Natural killer cell treated with Interleukin-12 subunit alpha and Interleukin-12 subunit beta and Interleukin-15 and Interleukin-18, amount 100 ng/mL, for 72 hours (primary cell): ENCODE measurements at regions not wholly inside any gene's neighbourhood (a gene's known extent, or its start where the extent isn't known, plus 50 kb on each side); places are given as distances from the start of the nearest gene placed in this dataset.

ENCODE experiments used
- ATAC-seq, 2 donors: fragments of 150-1000 bp; cut with Tn5 transposase in 1 of 2; sonication (Bioruptor Pico), chemical (Tn5 transposase) in 1 of 2; 2 replicates each; pipeline ENCODE4 v1.10.0; 2021
- DNase-seq: peaks from one replicate; pipeline ENCODE4 v3.0.0; 2022; ENCODE audit warnings: low spot score
- H3K27ac Mint-ChIP-seq, 2 donors: 1 replicate in 1 of 2; 2 replicates in 1 of 2; pipeline ENCODE4 v1.8.0; 2022; ENCODE audit warnings: mixed read lengths in 2 of 2, mild to moderate bottlenecking in 1 of 2, moderate library complexity in 1 of 2
- H3K27me3 Mint-ChIP-seq, 2 donors: 1 replicate in 1 of 2; 2 replicates in 1 of 2; pipeline ENCODE4 v1.8.0; 2022; ENCODE audit warnings: mixed read lengths in 2 of 2
- H3K36me3 Mint-ChIP-seq: one replicate; pipeline ENCODE4 v1.8.0; 2022; ENCODE audit warnings: mixed read lengths
- H3K4me1 Mint-ChIP-seq, 2 donors: 1 replicate in 1 of 2; 2 replicates in 1 of 2; pipeline ENCODE4 v1.8.0; 2022; ENCODE audit warnings: low read depth in 2 of 2, mixed read lengths in 2 of 2, mild to moderate bottlenecking in 1 of 2
- H3K4me3 Mint-ChIP-seq: one replicate; pipeline ENCODE4 v1.8.0; 2022; ENCODE audit warnings: mixed read lengths
- H3K9me3 Mint-ChIP-seq: 2 replicates; pipeline ENCODE4 v1.8.0; 2022; ENCODE audit warnings: mixed read lengths

- Mint-ChIP-seq H3K27ac (no peak overlapping the region), H3K4me3 (no peak overlapping the region), H3K36me3 (no peaks in the 10 kb centered on the region), H3K27me3 (no peaks in the 10 kb centered on the region), H3K9me3 (peaks cover 6% of the 10 kb centered on the region), H3K4me1 (no peaks in the 10 kb centered on the region)
- DNase-seq, result no peak
- ATAC-seq, result no peak
Observed at GRCh38 chr1:219379691-219380090, 206.0 kb downstream of the LYPLAL1 start.

DNA sequence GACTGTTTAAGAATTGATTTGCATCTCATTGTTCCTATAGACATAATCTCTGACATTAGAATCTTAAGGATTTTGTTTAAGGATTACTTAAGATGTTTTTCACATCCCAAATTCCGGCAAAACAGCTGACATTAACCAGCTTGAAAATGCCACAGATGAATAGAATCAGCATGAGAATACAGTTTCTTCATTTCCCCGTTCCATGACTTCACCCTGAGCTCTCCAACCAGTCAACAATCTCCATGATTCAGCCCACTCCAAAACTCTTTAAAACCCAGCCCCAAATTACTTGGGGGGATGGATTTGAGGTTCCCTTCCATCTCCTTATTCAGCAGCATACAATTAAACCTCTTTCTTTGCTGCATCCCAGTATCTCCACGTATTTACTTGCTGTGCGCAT lies 201.0 kb downstream of the LYPLAL1 start:
- H3K27me3 Mint-ChIP-seq, result no peaks in the 10 kb centered on the region
- H3K4me1 Mint-ChIP-seq, result no peaks in the 10 kb centered on the region
- ATAC-seq, result no peak
- peaks cover 10% of the 10 kb centered on the region for H3K9me3 Mint-ChIP-seq
- H3K27ac Mint-ChIP-seq, result no peak overlapping the region
- H3K4me3 Mint-ChIP-seq, result no peak overlapping the region
- H3K36me3 Mint-ChIP-seq, result peaks cover 4% of the 10 kb centered on the region
- DNase-seq, result no peak

DNA sequence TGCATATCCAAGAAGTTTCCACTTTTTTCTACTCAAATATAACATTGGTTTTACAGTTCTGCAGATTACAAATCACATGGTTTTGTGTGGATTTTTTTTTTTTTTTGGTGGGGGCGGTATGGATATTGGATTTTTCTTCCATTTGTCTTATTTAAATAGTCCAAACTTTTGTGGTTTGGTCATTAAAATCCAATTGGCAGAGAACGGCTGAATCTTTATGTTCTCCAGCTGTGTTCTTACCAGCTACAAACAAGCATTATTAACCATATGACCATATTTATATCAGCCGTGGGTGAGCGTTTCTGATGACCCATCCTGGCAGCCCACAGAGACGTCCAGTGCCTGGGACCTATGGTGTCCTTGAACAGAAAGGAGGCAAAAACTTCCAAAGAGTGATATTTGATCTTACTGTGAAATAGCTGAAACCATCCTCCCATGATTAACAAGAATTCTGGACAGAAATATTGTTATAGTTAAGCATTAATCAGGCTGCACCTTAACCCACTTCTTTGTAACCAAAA lies 200.4 kb downstream of the LYPLAL1 start:
- ATAC-seq (no peak), DNase-seq (no peak)
- Mint-ChIP-seq H3K36me3 (peaks cover 4% of the 10 kb centered on the region), H3K4me1 (no peaks in the 10 kb centered on the region), H3K9me3 (peaks cover 10% of the 10 kb centered on the region), H3K27ac (no peak overlapping the region), H3K4me3 (no peak overlapping the region), H3K27me3 (no peaks in the 10 kb centered on the region)

DNA sequence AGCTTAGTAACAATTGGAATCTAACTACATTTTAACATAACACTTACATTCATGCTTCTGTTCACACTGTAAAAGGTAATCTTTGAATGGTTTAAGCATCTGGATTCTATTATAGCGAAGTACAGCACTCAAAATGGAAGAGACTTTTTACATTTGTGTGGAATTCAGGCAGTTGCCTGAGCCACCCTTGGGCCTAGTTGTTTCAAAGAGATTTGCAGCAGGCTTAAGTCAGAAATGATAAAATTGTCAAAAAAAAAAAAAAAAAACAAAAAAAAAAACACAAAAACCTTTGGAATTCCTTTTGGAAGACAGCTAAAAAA lies 199.9 kb downstream of the LYPLAL1 start:
- H3K4me3 Mint-ChIP-seq, result no peak overlapping the region
- H3K27me3 Mint-ChIP-seq, result no peaks in the 10 kb centered on the region
- DNase-seq, result no peak
- no peak for ATAC-seq
- no peaks in the 10 kb centered on the region for H3K4me1 Mint-ChIP-seq
- peaks cover 4% of the 10 kb centered on the region for H3K36me3 Mint-ChIP-seq
- peaks cover 10% of the 10 kb centered on the region for H3K9me3 Mint-ChIP-seq
- H3K27ac Mint-ChIP-seq, result no peak overlapping the region

GRCh38 chr1:219372916-219373615 lies 199.4 kb downstream of the LYPLAL1 start:
- H3K27ac Mint-ChIP-seq, result no peak overlapping the region
- no peaks in the 10 kb centered on the region for H3K27me3 Mint-ChIP-seq

GRCh38 chr1:219371471-219371870 lies 197.8 kb downstream of the LYPLAL1 start:
- H3K36me3 Mint-ChIP-seq, result peaks cover 4% of the 10 kb centered on the region

More at GRCh38 chr1:219372916-219373615, 199.4 kb downstream of the LYPLAL1 start:
- ATAC-seq (no peak), DNase-seq (no peak)
- Mint-ChIP-seq H3K9me3 (peaks cover 10% of the 10 kb centered on the region), H3K4me1 (no peaks in the 10 kb centered on the region), H3K36me3 (peaks cover 4% of the 10 kb centered on the region), H3K4me3 (no peak overlapping the region)

GRCh38 chr1:219367496-219367895 lies 193.8 kb downstream of the LYPLAL1 start:
- Mint-ChIP-seq H3K27me3 (no peaks in the 10 kb centered on the region), H3K27ac (no peak overlapping the region), H3K9me3 (peaks cover 11% of the 10 kb centered on the region), H3K4me1 (no peaks in the 10 kb centered on the region), H3K36me3 (no peaks in the 10 kb centered on the region), H3K4me3 (no peak overlapping the region)
- no peak for ATAC-seq
- DNase-seq, result no peak

More at GRCh38 chr1:219371471-219371870, 197.8 kb downstream of the LYPLAL1 start:
- no peak for DNase-seq
- ATAC-seq, result no peak
- Mint-ChIP-seq H3K9me3 (peaks cover 10% of the 10 kb centered on the region), H3K4me1 (no peaks in the 10 kb centered on the region), H3K27me3 (no peaks in the 10 kb centered on the region), H3K4me3 (no peak overlapping the region), H3K27ac (no peak overlapping the region)

- no peak overlapping the region for H3K27ac Mint-ChIP-seq
Observed at GRCh38 chr1:219365451-219365850, 191.8 kb downstream of the LYPLAL1 start.

GRCh38 chr1:219362702-219363101 lies 189.0 kb downstream of the LYPLAL1 start:
- no peak for DNase-seq
- no peaks in the 10 kb centered on the region for H3K4me1 Mint-ChIP-seq
- H3K27ac Mint-ChIP-seq, result no peak overlapping the region
- H3K36me3 Mint-ChIP-seq, result no peaks in the 10 kb centered on the region
- H3K27me3 Mint-ChIP-seq, result no peaks in the 10 kb centered on the region
- no peak for ATAC-seq
- H3K4me3 Mint-ChIP-seq, result no peak overlapping the region
- peaks cover 14% of the 10 kb centered on the region for H3K9me3 Mint-ChIP-seq

More at GRCh38 chr1:219365451-219365850, 191.8 kb downstream of the LYPLAL1 start:
- ATAC-seq (no peak), DNase-seq (no peak)
- Mint-ChIP-seq H3K36me3 (no peaks in the 10 kb centered on the region), H3K9me3 (peaks cover 17% of the 10 kb centered on the region), H3K4me3 (no peak overlapping the region), H3K27me3 (no peaks in the 10 kb centered on the region), H3K4me1 (no peaks in the 10 kb centered on the region)

DNA sequence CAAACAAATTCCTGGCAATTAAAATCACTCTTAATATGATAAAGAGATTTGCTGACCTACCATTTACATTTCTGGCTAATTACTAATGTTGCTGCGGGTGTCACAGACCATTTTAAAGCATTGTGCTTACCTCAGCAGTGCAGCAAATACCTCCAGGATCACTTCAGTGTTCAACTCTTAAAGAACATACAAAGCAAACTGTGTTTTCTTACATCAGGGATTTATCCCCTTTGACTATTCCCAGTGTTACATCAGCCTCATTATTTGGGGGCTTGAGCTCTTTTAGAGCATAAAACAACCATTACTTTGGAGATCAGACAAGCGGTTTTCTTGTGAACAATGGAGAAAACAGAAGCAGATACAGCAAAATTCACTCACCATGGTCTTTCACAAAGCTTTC lies 185.4 kb downstream of the LYPLAL1 start:
- ATAC-seq, result no peak
- H3K36me3 Mint-ChIP-seq, result no peaks in the 10 kb centered on the region

DNA sequence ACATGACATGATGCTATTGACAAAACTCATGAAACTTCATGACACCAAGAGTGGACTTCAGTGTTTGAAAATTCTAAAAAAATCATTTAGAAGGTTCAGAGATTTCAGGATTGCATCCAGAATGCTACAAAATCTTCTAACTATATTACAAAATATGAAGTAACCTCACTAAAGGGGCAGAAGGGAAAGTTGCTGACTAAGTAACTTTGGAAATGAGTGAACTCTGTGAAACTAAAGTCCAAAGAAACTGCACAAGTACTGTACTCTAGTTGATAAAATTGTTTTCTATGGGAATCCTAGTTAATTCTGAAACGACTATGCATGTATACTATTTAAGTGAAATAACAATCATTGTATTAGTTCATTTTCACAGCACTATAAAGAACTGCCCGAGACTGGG lies 184.4 kb downstream of the LYPLAL1 start:
- Mint-ChIP-seq H3K4me3 (no peak overlapping the region), H3K27me3 (no peaks in the 10 kb centered on the region), H3K36me3 (no peaks in the 10 kb centered on the region), H3K4me1 (no peaks in the 10 kb centered on the region), H3K9me3 (peaks cover 15% of the 10 kb centered on the region), H3K27ac (no peak overlapping the region)
- no peak for DNase-seq
- ATAC-seq, result no peak

More for the DNA sequence above, 185.4 kb downstream of the LYPLAL1 start:
- Mint-ChIP-seq H3K4me3 (no peak overlapping the region), H3K27me3 (no peaks in the 10 kb centered on the region), H3K4me1 (no peaks in the 10 kb centered on the region), H3K9me3 (peaks cover 13% of the 10 kb centered on the region), H3K27ac (no peak overlapping the region)
- no peak for DNase-seq

- H3K9me3 Mint-ChIP-seq, result peaks cover 10% of the 10 kb centered on the region
- H3K27me3 Mint-ChIP-seq, result no peaks in the 10 kb centered on the region
- no peak overlapping the region for H3K4me3 Mint-ChIP-seq
- no peaks in the 10 kb centered on the region for H3K36me3 Mint-ChIP-seq
- no peak overlapping the region for H3K27ac Mint-ChIP-seq
- no peaks in the 10 kb centered on the region for H3K4me1 Mint-ChIP-seq
- ATAC-seq (no peak), DNase-seq (no peak)
Observed at GRCh38 chr1:219354962-219355361, 181.3 kb downstream of the LYPLAL1 start.

DNA sequence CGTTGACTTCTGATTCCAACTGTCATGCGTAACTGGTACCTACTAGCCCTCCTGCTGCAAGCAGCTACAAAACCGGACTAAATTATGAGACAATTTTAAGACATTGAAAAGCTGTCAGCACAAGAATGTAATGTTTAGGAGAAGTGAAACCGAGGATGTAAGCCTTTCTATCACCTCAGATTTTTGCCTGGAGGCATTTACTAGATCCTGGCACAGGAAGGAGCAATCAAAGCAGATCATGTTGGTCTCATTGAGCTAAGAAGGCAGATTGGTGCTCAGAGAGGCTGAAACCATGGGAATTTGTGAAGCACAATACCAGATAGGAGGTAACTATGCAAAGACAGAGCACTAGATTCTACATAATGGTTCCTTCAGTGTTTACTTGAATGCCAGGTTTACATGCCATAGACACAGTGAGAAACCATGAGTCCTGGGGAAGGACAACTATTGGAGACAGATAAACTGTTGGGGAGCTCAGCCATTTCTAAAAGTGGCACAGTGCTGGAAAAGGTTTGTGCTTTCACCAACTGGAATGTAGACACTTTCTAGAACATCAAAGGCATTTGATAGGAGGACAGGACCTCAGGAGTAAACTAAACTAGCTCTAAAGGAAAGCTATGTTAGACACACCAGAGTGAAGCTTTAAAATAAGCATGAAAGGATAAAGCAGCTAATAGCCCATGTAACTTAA lies 179.4 kb downstream of the LYPLAL1 start:
- ATAC-seq (no peak), DNase-seq (no peak)
- H3K4me3 Mint-ChIP-seq, result no peak overlapping the region
- H3K4me1 Mint-ChIP-seq, result no peaks in the 10 kb centered on the region
- no peak overlapping the region for H3K27ac Mint-ChIP-seq
- H3K9me3 Mint-ChIP-seq, result peaks cover 10% of the 10 kb centered on the region
- H3K36me3 Mint-ChIP-seq, result no peaks in the 10 kb centered on the region
- no peaks in the 10 kb centered on the region for H3K27me3 Mint-ChIP-seq

DNA sequence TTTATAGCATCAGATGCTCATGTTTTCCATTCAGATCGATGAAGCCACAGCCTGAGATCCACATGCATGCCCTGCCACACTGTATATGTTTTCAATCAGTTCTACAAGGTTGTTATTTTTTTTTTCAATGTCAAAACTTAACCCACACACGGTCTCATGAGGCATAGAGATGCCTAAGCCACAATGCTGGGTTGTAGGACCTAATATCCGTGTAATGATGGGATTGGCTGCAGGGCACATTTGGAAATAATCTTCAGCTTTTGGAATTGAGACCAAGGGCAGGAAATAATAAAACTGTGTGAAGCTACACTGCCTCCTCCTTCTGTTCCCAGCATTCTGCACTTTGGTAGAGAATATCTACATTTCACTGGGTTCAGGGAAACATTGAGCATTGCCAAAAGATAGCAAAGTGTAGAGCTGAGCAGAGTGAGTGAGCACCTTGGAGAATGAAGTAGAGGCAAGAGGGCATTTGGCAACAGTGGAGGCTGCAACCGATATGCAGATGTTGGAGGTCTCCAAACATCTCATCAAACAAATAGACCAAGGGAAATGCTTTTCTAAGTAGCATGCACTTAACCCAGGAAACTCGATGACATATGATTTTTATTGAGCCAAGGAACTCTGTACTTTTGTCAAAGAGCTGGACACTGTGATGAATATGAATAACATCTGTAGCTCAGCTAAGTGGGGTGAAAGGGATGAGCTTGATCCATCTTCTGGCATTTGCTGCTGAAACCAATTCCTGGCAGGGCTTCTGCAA lies 176.7 kb downstream of the LYPLAL1 start:
- Mint-ChIP-seq H3K27ac (no peak overlapping the region), H3K9me3 (peaks cover 19% of the 10 kb centered on the region), H3K4me1 (no peaks in the 10 kb centered on the region), H3K4me3 (no peak overlapping the region), H3K36me3 (peaks cover 13% of the 10 kb centered on the region), H3K27me3 (no peaks in the 10 kb centered on the region)
- ATAC-seq (no peak), DNase-seq (no peak)
